HG02623 (cell line): ENCODE measurements at regions not wholly inside any gene's neighbourhood (a gene's known extent, or its start where the extent isn't known, plus 50 kb on each side); places are given as distances from the start of the nearest gene placed in this dataset.

Experiments used
- ATAC-seq: cut with Tn5 transposase; IDR thresholded peaks from one replicate; pipeline ENCODE4 v1.9.1; 2021; ENCODE audit warnings: moderate library complexity; ENCODE audit not compliant: unreplicated experiment

GRCh38 chr5:105030153-105030552, 1467.6 kb upstream of the NUDT12 start:
- ATAC-seq: no peak

- no peak for ATAC-seq
Observed at GRCh38 chr5:105015098-105015497, 1452.5 kb upstream of the NUDT12 start.

DNA sequence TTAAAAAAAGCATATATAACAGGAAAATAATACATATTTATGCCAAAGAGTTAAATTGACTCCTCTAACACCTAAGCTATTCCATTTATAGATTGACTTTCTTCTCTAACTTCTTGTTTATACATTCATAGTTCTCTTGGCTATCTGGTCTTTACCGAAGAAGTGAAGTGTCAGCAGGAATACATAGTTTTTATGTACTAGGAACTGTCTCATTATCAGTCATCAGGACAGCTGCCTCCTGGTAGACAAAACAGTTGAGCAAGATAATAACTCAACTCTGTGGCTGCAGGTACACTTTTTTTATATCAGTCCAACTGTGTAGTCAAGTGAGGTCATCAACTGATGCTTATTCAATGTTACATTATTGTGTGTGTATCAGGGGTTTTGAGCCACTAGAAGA, 1436.0 kb upstream of the NUDT12 start:
- ATAC-seq: no peak

GRCh38 chr5:104998169-104998568, 1435.6 kb upstream of the NUDT12 start:
- ATAC-seq: no peak

DNA sequence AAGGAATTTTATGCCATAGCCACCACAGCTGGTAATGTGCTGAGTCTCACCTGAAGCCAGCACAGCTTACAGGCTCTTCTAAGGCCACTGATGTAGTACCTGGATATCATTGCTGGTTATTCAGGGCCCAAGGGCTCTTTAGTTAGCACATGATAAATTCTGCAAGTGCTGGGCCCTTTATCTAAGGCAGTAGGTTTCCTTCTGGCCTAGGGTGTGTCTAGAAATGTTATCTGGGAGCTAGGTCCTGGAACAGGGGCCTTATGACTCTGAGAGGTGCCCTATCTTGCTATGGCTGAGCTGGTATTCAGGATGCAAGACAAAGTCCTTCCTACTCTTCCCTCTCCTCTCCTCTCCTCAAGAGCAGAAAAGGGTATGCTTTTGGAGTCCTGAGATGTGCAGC, 1424.5 kb upstream of the NUDT12 start:
- ATAC-seq: no peak

GRCh38 chr5:104977529-104977928, 1414.9 kb upstream of the NUDT12 start:
- ATAC-seq: no peak

DNA sequence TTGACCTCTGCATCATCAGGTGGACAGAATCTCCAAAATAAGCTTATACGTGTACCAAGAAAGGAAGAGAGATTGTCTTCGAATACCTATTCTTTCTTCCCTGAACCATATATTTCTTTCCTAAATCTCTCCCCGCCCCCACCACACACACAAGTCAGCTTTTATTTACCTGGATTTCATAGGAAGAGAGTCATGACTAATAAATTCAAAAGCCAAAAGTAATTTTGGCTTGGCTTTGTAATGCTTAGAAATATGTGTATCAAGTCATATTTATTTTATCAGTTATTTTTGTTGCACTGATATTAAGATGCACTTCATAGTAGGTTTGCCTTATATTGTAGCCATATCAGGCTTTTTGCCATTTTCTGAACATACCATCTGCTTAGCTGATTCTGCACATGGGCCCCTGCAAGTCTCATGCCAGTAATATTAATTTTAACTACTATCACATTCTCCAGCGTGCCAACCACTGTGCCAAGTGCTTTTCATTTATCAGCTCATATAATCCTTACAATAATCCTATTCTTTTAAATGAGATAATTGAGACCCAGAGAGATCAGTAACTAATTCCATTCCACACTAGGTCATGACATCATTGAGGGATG, 1405.3 kb upstream of the NUDT12 start:
- ATAC-seq: no peak

- no peak for ATAC-seq
Observed at GRCh38 chr5:104965006-104965405, 1402.4 kb upstream of the NUDT12 start.

- ATAC-seq: no peak
Observed at GRCh38 chr5:104955479-104955878, 1392.9 kb upstream of the NUDT12 start.

DNA sequence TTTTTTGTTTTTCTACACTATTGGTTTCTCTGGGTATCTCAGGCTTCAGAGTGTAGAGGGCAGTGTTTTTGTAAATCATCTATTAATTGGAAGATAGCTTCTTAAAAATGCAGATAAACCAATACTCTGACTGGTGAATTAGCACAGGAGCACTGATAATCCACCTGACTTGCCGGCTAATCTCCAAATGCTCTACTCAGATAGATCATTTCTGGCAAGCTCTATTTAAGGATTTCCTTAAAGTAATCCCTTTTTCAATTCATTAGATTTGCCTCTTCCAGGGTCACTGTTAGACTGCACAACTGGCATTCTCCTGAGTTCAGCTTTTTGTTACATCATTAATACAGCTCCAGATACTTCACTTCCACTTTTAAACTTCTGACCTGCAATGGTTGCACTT, 1390.3 kb upstream of the NUDT12 start:
- ATAC-seq: no peak

- ATAC-seq: no peak
Observed at GRCh38 chr5:104951829-104952228, 1389.2 kb upstream of the NUDT12 start.

DNA sequence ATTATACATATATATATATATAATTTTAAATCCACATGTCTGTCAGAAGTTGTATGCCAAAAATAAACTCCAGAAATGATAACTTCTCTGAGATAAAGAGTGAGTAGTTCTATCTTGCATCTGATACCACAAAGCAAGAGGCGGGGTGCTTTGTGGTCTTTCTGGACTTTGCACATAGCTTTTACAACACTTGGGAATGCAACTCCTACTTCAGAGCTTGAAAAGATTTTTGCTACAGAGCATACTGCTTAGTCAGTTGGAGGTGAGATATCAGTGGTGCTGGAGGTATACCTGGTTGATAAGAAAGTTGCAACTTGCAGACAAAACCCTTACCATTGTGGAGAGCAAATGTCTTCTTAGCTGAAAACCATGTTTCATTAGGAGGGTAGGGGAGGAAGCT, 1384.5 kb upstream of the NUDT12 start:
- no peak for ATAC-seq

GRCh38 chr5:104942735-104943134, 1380.1 kb upstream of the NUDT12 start:
- ATAC-seq: no peak

GRCh38 chr5:104941030-104941645, 1378.5 kb upstream of the NUDT12 start:
- no peak for ATAC-seq

- no peak for ATAC-seq
Observed at GRCh38 chr5:104937598-104937997, 1375.0 kb upstream of the NUDT12 start.

- ATAC-seq: no peak
Observed at GRCh38 chr5:104932431-104932830, 1369.8 kb upstream of the NUDT12 start.

- ATAC-seq: no peak
Observed at GRCh38 chr5:104928906-104929520, 1366.4 kb upstream of the NUDT12 start.

DNA sequence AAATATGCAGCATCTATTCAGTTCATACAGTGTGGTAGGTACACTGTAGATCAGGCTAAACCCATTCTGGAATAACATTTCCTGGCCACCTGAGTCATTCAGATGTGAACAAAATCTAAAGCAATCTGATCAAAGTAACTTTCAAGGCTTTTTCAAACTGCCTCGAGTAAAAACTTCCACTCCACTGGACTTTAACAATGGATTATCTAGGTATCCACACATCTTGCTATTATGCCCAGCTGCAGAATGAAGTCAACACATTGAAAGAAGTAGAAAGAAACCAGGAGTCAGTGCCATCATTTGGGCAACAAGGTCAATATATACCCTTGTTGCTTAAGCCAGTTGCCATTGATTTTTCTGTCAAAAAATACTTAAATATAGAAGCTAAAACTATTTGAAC, 1352.6 kb upstream of the NUDT12 start:
- ATAC-seq: no peak

DNA sequence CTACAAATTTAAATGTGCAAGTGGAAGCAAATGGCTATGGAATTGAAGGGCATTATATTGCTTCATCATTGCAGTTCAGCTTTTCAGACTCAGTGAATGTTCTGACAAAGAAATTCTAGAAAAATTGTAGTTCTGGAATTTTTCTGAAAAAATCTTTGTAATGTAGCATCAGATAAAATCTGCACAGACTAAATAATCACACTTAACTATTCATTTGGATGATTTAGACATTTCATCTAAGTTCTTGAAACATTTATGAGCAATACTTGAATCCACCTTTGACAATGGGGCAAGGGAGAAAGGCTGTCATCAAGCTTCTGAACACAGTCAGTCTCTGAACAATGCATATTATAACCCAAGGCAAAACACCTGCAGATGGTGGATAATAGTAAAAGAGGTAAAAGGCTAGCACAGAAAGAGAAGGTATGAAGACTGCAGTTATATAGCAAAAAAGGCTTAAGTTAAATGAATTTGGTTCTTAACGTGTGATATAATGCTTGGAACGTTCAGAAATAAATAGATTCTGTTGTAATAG, 1352.0 kb upstream of the NUDT12 start:
- ATAC-seq: no peak

- ATAC-seq: no peak
Observed at GRCh38 chr5:104913841-104914281, 1351.3 kb upstream of the NUDT12 start.

GRCh38 chr5:104909803-104910202, 1347.2 kb upstream of the NUDT12 start:
- no peak for ATAC-seq

DNA sequence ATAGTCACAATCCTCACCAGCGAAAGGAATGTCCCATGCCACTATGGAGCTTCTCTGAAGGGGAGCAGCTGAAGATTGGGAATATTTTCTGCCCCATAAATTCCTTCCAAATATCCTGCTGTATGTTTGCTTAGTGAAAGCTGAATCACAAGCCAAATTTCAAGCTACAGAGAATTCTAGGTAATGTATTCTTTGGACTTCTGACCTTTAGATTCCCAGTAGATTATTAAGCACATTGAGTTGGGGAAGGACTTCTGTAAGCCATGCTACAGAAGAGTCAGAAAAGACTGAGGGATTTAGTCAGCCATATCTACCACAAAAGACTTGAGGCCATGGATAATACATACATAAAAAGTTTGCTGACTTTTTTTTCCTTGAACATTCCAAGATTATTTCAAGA, 1342.0 kb upstream of the NUDT12 start:
- ATAC-seq: no peak
